HT-29 (cell line): ENCODE measurements at regions not wholly inside any gene's neighbourhood (a gene's known extent, or its start where the extent isn't known, plus 50 kb on each side); places are given as distances from the start of the nearest gene placed in this dataset.

Experiments used
- DNase-seq: peaks from one replicate; pipeline ENCODE4 v3.0.0-alpha.2; 2015; ENCODE audit warnings: low spot score

DNA sequence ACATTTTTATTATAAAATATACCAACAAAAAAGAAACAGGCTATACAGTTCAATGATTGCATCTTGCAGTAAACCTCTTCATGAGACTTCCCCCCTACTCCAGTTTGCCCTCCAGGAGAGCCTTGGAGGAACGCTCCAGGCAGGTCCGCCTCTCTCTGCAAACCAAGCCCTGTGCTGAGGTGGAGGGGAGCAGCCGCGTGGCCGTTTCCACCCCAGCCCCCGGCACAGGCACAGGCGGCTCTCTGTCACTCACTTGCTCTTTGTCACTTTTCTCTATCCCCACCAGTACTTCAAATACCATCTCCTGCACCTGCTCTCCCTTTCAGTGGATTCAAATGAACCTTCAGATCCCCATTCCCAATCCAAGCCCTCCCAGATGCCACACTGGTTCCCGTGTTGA, 479.9 kb downstream of the OCA2 start:
- DNase-seq, result no peak

DNA sequence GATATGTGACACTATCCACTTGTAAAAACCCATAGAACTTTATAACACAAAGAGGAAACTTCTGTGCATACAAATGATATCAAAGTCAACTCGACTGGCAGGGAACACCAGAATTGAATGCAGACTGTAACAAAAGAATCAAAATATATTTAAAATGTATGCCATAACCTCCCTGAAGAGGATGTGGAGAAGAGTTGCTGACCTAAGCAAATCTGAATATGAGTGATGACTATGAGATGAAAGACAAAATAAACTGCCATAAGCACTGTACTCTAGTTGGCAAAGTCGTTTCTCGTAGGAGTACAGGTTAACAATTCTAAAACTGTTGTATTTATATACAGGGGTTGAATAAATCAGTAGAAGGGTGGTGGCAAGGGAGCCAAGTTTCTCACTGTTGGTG, 482.1 kb downstream of the OCA2 start:
- no peak for DNase-seq

GRCh38 chr15:27608248-27608647, 490.9 kb downstream of the OCA2 start:
- DNase-seq, result no peak

GRCh38 chr15:27601239-27601960, 497.7 kb downstream of the OCA2 start:
- DNase-seq, result no peak

- DNase-seq, result no peak
These were observed 500.1 kb downstream of the OCA2 start for GRCh38 chr15:27599034-27599433.

DNA sequence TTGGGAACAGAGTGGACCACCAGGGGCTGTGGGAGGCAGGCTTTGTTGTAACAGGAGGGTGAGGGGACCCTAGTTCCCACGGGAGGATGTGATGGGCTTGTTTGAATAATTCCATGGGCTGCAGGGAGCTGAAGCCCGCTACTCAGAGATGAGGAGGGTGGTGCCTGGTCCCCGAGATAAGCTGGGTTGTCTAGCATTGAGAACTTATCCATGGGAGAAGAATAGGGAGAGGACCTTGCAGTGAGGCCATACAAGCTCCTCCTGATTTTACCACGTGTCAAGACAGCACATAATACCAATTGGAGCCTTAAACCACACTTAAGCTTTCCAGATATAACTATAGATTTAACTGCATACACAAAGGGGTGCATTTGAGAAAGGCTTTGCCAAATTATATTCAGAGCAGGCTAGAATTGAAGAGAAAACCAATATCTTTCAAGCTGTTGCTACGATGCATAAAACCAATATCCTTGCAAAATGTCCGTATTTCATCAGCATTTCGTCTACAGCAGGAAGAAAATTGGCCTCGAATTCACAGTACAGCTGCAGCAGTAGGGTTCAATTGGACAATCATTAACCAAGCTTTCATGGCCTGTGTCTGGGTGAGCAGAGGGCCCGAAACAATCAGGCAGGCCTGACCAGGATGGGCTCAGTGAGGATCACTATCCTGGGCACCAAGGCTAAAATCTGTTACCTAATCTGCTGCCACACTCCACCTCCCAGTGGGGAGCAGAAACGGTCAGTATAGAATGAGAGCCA, 500.7 kb downstream of the OCA2 start:
- no peak for DNase-seq

DNA sequence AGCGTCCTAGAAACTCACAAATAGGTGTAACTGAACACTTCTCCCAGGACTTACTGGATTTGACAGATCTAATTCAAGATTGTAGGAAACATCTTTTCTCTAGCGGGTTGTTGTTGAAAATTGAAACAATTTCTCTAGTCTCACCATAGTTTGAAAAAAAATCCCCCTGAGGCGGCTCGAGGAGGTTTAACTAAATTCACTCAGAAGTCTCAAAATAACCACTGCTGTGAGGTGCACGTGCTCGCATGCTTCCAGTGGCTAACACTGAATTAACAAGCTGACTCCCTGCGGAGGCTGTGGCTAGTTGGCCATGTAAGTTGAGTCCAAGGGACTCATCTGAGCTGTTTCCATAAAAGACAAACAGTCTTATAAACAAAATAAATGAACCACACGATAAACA, 503.9 kb downstream of the OCA2 start:
- DNase-seq, result no peak

GRCh38 chr15:27592036-27592760, 506.9 kb downstream of the OCA2 start:
- DNase-seq, result no peak
